ENCODE measurements at regions not wholly inside any gene's neighbourhood (a gene's known extent, or its start where the extent isn't known, plus 50 kb on each side); places are given as distances from the start of the nearest gene placed in this dataset.

- H3K4me3 ChIP-seq (replicated peaks in 1 of 2; ENCODE audit: low read depth in 2 of 2, low read length in 2 of 2), result no peak overlapping the region
- no peak for TF ChIP-seq CTCF (IDR thresholded peaks at IDR 0.05; ENCODE audit: low read depth, low read length)
- no peak for DNase-seq (ENCODE audit: low read depth in 2 of 2)
Observed at GRCh38 chr6:19662911-19663310, 174.3 kb upstream of the ID4 start.

GRCh38 chr6:19663479-19663878, 173.7 kb upstream of the ID4 start:
- TF ChIP-seq CTCF (IDR thresholded peaks at IDR 0.05; ENCODE audit: low read depth, low read length), result no peak
- no peak for DNase-seq (ENCODE audit: low read depth in 2 of 2)
- H3K4me3 ChIP-seq (replicated peaks in 1 of 2; ENCODE audit: low read depth in 2 of 2, low read length in 2 of 2), result no peak overlapping the region

GRCh38 chr6:19664050-19664449, 173.1 kb upstream of the ID4 start:
- TF ChIP-seq CTCF (IDR thresholded peaks at IDR 0.05; ENCODE audit: low read depth, low read length), result no peak
- DNase-seq (ENCODE audit: low read depth in 2 of 2), result no peak
- no peak overlapping the region for H3K4me3 ChIP-seq (replicated peaks in 1 of 2; ENCODE audit: low read depth in 2 of 2, low read length in 2 of 2)

GRCh38 chr6:19664878-19665612, 172.1 kb upstream of the ID4 start:
- no peak for DNase-seq (ENCODE audit: low read depth in 2 of 2)
- H3K4me3 ChIP-seq (replicated peaks in 1 of 2; ENCODE audit: low read depth in 2 of 2, low read length in 2 of 2), result no peak overlapping the region
- no peak for TF ChIP-seq CTCF (IDR thresholded peaks at IDR 0.05; ENCODE audit: low read depth, low read length)

GRCh38 chr6:19665613-19665909, 171.6 kb upstream of the ID4 start:
- TF ChIP-seq CTCF (IDR thresholded peaks at IDR 0.05; ENCODE audit: low read depth, low read length), result no peak
- H3K4me3 ChIP-seq (replicated peaks in 1 of 2; ENCODE audit: low read depth in 2 of 2, low read length in 2 of 2), result no peak overlapping the region
- no peak for DNase-seq (ENCODE audit: low read depth in 2 of 2)

GRCh38 chr6:19668710-19669109, 168.5 kb upstream of the ID4 start:
- no peak for TF ChIP-seq CTCF (IDR thresholded peaks at IDR 0.05; ENCODE audit: low read depth, low read length)
- no peak overlapping the region for H3K4me3 ChIP-seq (replicated peaks in 1 of 2; ENCODE audit: low read depth in 2 of 2, low read length in 2 of 2)
- peak in 1 of 2 donors; percentile 43 for DNase-seq (ENCODE audit: low read depth in 2 of 2)

- H3K4me3 ChIP-seq (replicated peaks in 1 of 2; ENCODE audit: low read depth in 2 of 2, low read length in 2 of 2), result no peak overlapping the region
- TF ChIP-seq CTCF (IDR thresholded peaks at IDR 0.05; ENCODE audit: low read depth, low read length), result no peak
- peak; percentile 14 to 75 for DNase-seq (ENCODE audit: low read depth in 2 of 2)
Observed at GRCh38 chr6:19669206-19669605, 168.0 kb upstream of the ID4 start.

Data from cardiac fibroblast (primary cell).